Uterus (tissue), 3 donors: ENCODE measurements at regions not wholly inside any gene's neighbourhood (a gene's known extent, or its start where the extent isn't known, plus 50 kb on each side); places are given as distances from the start of the nearest gene placed in this dataset.

Experiments
- DNase-seq, 2 donors: peaks; one replicate each; pipeline ENCODE4 v3.0.0-alpha.2; 2019 to 2020
- H3K27ac ChIP-seq, 2 donors: fragments of 200-600 bp; sonication (generic); 1 replicate in 1 of 2; 2 replicates in 1 of 2; pipeline ENCODE4 v1.5.1; 2016 to 2018
- H3K27me3 ChIP-seq, 2 donors: fragments of 200-600 bp; sonication (generic); one replicate each; pipeline ENCODE4 v1.5.1; 2018 to 2019; ENCODE audit warnings: control low read depth in 1 of 2
- H3K36me3 ChIP-seq, 2 donors: fragments of 200-600 bp; sonication (generic); one replicate each; pipeline ENCODE4 v1.5.1; 2019; ENCODE audit warnings: control low read depth in 1 of 2
- H3K4me1 ChIP-seq, 2 donors: fragments of 200-600 bp; sonication (generic); one replicate each; pipeline ENCODE4 v1.5.1; 2018 to 2019; ENCODE audit warnings: control low read depth in 1 of 2
- H3K4me3 ChIP-seq, 2 donors: fragments of 200-600 bp; sonication (generic); 1 replicate in 1 of 2; 2 replicates in 1 of 2; pipeline ENCODE4 v1.5.1; 2018 to 2019; ENCODE audit warnings: mild to moderate bottlenecking in 1 of 2
- H3K9me3 ChIP-seq, 2 donors: fragments of 200-600 bp; sonication (generic); one replicate each; pipeline ENCODE4 v1.5.1; 2019; ENCODE audit warnings: control low read depth in 1 of 2
- CTCF ChIP-seq, 4 experiments: fragments of 200-600 bp in 2 of 4; fragments of 450-650 bp in 2 of 4; sonication (generic) in 2 of 4; IDR thresholded peaks; one replicate each; pipeline ENCODE4 v1.5.1; 2016 to 2019; ENCODE audit warnings: antibody characterized with exemption in 4 of 4, mild to moderate bottlenecking in 2 of 4, moderate library complexity in 1 of 4
- POLR2A ChIP-seq, 2 donors: fragments of 450-650 bp; IDR thresholded peaks; one replicate each; pipeline ENCODE4 v1.6.1; 2016; ENCODE audit warnings: antibody characterized with exemption in 2 of 2, mild to moderate bottlenecking in 1 of 2, moderate library complexity in 1 of 2
- intact Hi-C: fragments of 100-400 bp; cut with DNase I; formaldehyde crosslinking; loops from one replicate; pipeline ENCODE4 v1.15.1; 2023; ENCODE audit warnings: low total_unique reads
- donor health status: DM: yes; HTN: yes; CAD: no.

GRCh38 chr13:73412933-73413332, 354.1 kb downstream of the KLF5 start:
- intact Hi-C loops: no loop called here
- TF ChIP-seq POLR2A (IDR thresholded peaks at IDR 0.05): no peak
- TF ChIP-seq CTCF (IDR thresholded peaks at IDR 0.05): no peak
- Histone ChIP-seq H3K9me3 (no peaks in the 10 kb centered on the region), H3K4me3 (no peak overlapping the region), H3K27ac (no peak overlapping the region), H3K36me3 (no peaks in the 10 kb centered on the region), H3K4me1 (no peaks in the 10 kb centered on the region), H3K27me3 (no peaks in the 10 kb centered on the region)
- DNase-seq: no peak

DNA sequence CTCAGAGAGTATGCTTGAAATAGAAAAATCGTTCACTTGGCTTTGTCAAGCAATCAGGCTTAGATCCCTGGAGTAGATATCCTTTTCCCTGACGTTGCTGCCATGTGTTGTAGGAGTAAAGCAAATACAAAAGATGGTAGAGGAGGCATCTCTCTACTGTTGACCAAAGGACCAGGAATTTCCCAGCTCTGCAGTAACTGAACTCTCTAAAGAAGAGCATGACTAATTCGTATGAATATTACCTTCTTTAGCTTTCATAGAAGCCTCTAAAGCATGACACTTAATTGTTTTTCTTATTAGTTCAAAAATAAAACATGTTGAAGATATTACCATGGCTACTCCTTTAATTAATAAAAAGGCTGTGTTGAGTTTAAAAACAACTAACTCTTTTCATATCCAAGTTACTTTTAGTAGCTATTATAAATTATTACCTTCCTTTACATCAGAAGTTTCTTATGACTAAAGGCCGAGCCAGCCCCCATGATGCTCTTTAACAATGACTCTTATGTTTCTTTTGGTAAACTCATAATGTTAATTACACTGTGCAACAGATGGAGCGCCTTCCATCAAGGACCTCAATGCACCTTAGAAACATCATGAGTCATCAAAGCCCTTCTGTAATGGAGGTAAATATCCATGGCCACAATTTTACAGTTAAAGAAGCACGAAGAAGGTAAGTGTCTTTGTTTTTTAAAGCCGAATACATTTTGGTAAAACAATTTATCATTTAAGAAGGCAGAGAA, 352.4 kb downstream of the KLF5 start:
- no peaks in the 10 kb centered on the region for H3K4me1 ChIP-seq
- H3K36me3 ChIP-seq: no peaks in the 10 kb centered on the region
- intact Hi-C loops: no loop called here
- no peak overlapping the region for H3K27ac ChIP-seq
- H3K9me3 ChIP-seq: no peaks in the 10 kb centered on the region
- DNase-seq: no peak
- H3K27me3 ChIP-seq: no peaks in the 10 kb centered on the region
- TF ChIP-seq CTCF (IDR thresholded peaks at IDR 0.05) (no peak), POLR2A (IDR thresholded peaks at IDR 0.05) (no peak)
- H3K4me3 ChIP-seq: no peak overlapping the region

DNA sequence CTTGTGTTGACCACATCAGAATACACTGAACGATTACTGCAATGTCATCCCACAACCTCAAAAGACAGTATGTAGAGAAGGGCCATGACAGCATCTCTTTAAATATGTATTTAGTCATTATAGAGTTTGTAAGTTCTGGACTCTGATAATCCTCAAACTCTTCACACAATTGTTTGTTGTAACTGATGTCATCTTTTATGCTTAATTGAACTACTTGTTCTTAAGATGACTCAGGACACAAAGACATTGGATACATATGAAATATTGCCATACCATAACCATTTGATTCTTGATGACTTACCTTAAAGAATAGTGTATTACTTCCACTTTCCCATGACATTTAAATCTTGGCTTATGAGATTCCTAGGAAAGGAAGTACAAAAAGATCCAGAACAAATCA, 347.6 kb downstream of the KLF5 start:
- intact Hi-C loops: no loop called here

DNA sequence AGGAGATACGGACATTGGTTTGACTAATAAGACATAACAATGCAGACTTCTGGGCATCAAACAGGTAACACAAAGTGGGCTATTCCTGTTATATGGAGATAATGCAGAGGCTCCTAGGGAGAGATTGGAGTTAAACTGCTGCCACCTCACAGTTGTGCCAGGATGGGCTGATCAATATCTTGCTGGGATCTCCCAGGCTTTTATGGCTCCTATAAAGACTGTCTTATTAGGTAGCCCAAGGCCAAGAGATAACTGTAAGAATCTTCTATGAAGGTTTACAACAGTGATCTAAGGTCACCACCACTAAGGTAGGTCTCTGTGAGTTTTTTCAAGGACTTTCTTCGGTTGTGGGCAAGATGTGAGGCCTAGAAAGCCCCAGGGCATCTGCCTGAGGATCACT, 345.8 kb downstream of the KLF5 start:
- Histone ChIP-seq H3K27ac (no peak overlapping the region), H3K4me1 (no peaks in the 10 kb centered on the region), H3K9me3 (no peaks in the 10 kb centered on the region), H3K4me3 (no peak overlapping the region), H3K27me3 (no peaks in the 10 kb centered on the region), H3K36me3 (no peaks in the 10 kb centered on the region)
- TF ChIP-seq POLR2A (IDR thresholded peaks at IDR 0.05) (no peak), CTCF (IDR thresholded peaks at IDR 0.05) (no peak)
- no peak for DNase-seq
- intact Hi-C loops: no loop called here

More for the DNA sequence above, 347.6 kb downstream of the KLF5 start:
- TF ChIP-seq POLR2A (IDR thresholded peaks at IDR 0.05) (no peak), CTCF (IDR thresholded peaks at IDR 0.05) (no peak)
- DNase-seq: no peak
- Histone ChIP-seq H3K9me3 (no peaks in the 10 kb centered on the region), H3K36me3 (no peaks in the 10 kb centered on the region), H3K4me1 (no peaks in the 10 kb centered on the region), H3K27me3 (no peaks in the 10 kb centered on the region), H3K4me3 (no peak overlapping the region), H3K27ac (no peak overlapping the region)

DNA sequence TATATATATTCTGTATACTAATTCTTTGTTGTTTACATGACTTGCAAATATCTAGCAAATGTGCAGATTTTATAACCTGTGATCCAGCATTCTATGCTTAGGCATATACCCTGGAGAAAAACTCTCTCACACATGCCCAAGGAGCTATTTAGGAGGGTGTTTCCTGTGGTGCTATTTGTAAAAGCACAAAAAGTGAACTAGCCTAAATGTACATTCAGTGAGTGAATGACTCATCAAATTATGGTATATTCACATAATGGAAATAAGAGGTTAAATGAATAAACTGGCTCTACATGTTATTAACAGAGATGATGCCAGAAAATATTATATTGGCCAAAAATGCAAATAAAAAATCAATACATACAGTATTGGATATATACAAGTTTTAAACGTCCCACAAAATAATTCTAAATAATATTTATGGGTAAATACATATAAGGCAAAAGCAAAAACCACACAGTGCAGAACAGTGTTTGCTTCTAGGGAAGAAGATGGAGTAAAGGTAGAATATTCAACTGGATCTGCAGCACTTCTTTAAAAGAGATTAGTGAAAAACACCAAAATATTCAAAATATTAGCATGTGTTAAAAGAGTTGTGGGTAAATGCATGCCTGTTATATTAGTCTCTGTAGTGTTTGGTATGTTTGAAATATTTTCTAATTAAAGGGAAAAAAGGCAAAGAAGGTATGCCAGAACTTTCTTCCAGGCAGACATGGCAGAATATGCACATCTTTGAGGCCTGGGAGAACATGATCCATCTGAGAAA, 344.7 kb downstream of the KLF5 start:
- no peaks in the 10 kb centered on the region for H3K4me1 ChIP-seq
- TF ChIP-seq POLR2A (IDR thresholded peaks at IDR 0.05) (no peak), CTCF (IDR thresholded peaks at IDR 0.05) (no peak)
- no peak overlapping the region for H3K27ac ChIP-seq
- intact Hi-C loops: no loop called here
- H3K9me3 ChIP-seq: no peaks in the 10 kb centered on the region
- H3K4me3 ChIP-seq: no peak overlapping the region
- DNase-seq: no peak
- no peaks in the 10 kb centered on the region for H3K36me3 ChIP-seq
- H3K27me3 ChIP-seq: no peaks in the 10 kb centered on the region
